ENCODE measurements at regions not wholly inside any gene's neighbourhood (a gene's known extent, or its start where the extent isn't known, plus 50 kb on each side); places are given as distances from the start of the nearest gene placed in this dataset.

DNA sequence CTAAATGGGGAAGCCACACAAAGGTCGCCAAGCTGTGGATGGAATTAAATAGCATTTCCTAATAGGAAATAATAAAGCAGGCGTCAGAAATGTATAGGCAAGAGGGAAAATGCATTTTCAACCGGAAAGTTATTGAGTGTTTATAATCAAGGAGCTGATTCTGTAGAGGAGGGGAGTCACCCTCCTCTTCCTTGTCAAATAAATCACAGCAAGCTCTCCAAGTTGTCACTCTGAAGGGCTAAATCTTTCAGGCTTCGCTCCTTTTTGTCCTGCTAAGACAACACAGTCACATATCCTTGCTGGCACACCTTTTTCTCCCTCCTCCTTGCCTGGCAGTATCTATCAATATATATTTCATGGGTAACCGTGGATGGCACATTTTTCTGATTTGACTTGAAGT is 338.4 kb downstream of the SATB1 start:
- WGBS (ENCODE audit: missing lambda C conversion rate) = 39% methylated on average over 5 of the region's 5 CpGs
- Histone ChIP-seq H3K9me3 (no peaks in the 10 kb centered on the region), H3K4me2 (no peak overlapping the region), H3K4me1 (no peaks in the 10 kb centered on the region), H3K27ac (no peak overlapping the region), H3K4me3 (no peak overlapping the region)
- TF ChIP-seq KDM1A (IDR thresholded peaks at IDR 0.05; ENCODE audit: low read depth) (no peak), TP53 (CRISPR knock-in tag; IDR thresholded peaks at IDR 0.05) (no peak), ESRRA (IDR thresholded peaks at IDR 0.05; ENCODE audit: borderline replicate concordance, low read length) (no peak), RNF2 (IDR thresholded peaks at IDR 0.05; ENCODE audit: borderline replicate concordance, low read depth) (no peak), RAD21 (conservative IDR thresholded peaks at IDR 0.05 in 1 of 2, IDR thresholded peaks at IDR 0.05 in 1 of 2) (no peak), MAZ (IDR thresholded peaks at IDR 0.05; ENCODE audit: borderline replicate concordance, low read depth, low read length) (no peak), ZNF302 (CRISPR knock-in tag; IDR thresholded peaks at IDR 0.05) (no peak)
- TF ChIP-seq, protein P1, sequence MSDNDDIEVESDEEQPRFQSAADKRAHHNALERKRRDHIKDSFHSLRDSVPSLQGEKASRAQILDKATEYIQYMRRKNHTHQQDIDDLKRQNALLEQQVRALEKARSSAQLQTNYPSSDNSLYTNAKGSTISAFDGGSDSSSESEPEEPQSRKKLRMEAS (IDR thresholded peaks at IDR 0.05) = no peak
- TF ChIP-seq, protein P2, sequence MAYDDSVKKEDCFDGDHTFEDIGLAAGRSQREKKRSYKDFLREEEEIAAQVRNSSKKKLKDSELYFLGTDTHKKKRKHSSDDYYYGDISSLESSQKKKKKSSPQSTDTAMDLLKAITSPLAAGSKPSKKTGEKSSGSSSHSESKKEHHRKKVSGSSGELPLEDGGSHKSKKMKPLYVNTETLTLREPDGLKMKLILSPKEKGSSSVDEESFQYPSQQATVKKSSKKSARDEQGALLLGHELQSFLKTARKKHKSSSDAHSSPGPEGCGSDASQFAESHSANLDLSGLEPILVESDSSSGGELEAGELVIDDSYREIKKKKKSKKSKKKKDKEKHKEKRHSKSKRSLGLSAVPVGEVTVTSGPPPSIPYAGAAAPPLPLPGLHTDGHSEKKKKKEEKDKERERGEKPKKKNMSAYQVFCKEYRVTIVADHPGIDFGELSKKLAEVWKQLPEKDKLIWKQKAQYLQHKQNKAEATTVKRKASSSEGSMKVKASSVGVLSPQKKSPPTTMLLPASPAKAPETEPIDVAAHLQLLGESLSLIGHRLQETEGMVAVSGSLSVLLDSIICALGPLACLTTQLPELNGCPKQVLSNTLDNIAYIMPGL (CRISPR knock-in tag; IDR thresholded peaks at IDR 0.05; ENCODE audit: borderline replicate concordance) = no peak
- POLR2A ChIA-PET = no interaction called here
- ATAC-seq = no peak
- no peak for DNase-seq (ENCODE audit: low read depth in 1 of 2, low spot score in 1 of 2)
- CTCF ChIA-PET = interaction anchor here (0.6 kb wide), 1 partner anchor 15 kb away, joined by 3 read pairs; no protein-coding TSS in a partner anchor
- FAIRE-seq = no peak

DNA sequence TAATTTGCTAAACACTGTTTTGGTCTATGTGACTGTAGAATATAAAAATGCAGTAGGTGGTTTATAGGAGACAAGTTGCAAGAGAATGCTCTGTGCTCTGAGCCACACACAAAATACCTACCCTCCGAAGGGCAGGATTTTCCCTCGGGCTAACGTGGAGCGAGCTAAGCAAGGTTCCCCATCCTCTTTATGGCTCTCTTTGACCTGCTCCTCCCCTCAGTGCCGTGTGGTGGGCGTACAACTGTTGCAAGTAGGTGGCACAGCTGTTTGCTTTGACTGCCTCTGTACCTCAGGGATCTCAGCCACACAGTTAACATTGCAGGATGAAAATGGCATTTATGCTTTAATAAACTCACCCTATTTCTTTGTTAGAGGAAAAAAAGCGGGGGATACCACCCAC is 339.1 kb downstream of the SATB1 start:
- ChIA-PET POLR2A (no interaction called here), CTCF (interaction anchor here (0.6 kb wide), 1 partner anchor 15 kb away, joined by 3 read pairs; no protein-coding TSS in a partner anchor)
- H3K27ac ChIP-seq = no peak overlapping the region
- 52% methylated on average over 7 of the region's 7 CpGs for WGBS (ENCODE audit: missing lambda C conversion rate)
- ATAC-seq (no peak), FAIRE-seq (no peak), DNase-seq (ENCODE audit: low read depth in 1 of 2, low spot score in 1 of 2) (no peak)
- H3K4me1 ChIP-seq = no peaks in the 10 kb centered on the region
- TF ChIP-seq ZSCAN20 (CRISPR knock-in tag; IDR thresholded peaks at IDR 0.05) (no peak), RARB (CRISPR knock-in tag; IDR thresholded peaks at IDR 0.05) (no peak), RAD21 (conservative IDR thresholded peaks at IDR 0.05 in 1 of 2, IDR thresholded peaks at IDR 0.05 in 1 of 2) (no peak), SMC3 (IDR thresholded peaks at IDR 0.05) (no peak), HOXB5 (CRISPR knock-in tag; IDR thresholded peaks at IDR 0.05) (no peak), GATA3 (IDR thresholded peaks at IDR 0.05; ENCODE audit: borderline replicate concordance) (no peak)
- TF ChIP-seq, protein P3, sequence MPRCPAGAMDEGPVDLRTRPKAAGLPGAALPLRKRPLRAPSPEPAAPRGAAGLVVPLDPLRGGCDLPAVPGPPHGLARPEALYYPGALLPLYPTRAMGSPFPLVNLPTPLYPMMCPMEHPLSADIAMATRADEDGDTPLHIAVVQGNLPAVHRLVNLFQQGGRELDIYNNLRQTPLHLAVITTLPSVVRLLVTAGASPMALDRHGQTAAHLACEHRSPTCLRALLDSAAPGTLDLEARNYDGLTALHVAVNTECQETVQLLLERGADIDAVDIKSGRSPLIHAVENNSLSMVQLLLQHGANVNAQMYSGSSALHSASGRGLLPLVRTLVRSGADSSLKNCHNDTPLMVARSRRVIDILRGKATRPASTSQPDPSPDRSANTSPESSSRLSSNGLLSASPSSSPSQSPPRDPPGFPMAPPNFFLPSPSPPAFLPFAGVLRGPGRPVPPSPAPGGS (IDR thresholded peaks at IDR 0.05) = no peak
- no peak overlapping the region for H3K4me3 ChIP-seq
- no peaks in the 10 kb centered on the region for H3K9me3 ChIP-seq
- no peak overlapping the region for H3K4me2 ChIP-seq

DNA sequence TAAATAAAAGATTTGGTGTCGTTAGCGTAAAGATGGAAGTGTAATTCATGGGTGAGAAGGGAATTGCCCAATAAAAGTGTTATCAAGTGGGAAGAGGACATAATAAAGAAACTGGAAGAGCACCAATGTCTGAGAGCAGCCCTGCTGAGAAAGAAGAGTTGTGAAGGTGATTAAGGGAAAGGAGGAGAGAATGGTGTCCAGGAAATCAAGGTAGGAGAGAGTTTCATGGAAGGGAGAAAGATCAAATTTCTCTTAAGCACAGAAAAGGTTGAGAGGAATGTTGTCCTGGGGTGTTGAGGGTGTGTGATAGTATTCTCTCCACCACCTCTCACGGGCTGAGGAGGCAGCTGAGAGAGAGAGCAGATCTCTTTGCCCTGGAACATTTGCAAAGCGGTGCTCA is 339.7 kb downstream of the SATB1 start:
- Histone ChIP-seq H3K9me3 (no peaks in the 10 kb centered on the region), H3K4me2 (no peak overlapping the region), H3K4me3 (no peak overlapping the region), H3K27ac (no peak overlapping the region), H3K4me1 (peaks cover 2% of the 10 kb centered on the region; the same call in 2 of the 3 replicates)
- CTCF ChIA-PET = no interaction called here
- POLR2A ChIA-PET = no interaction called here
- DNase-seq (ENCODE audit: low read depth in 1 of 2, low spot score in 1 of 2) (no peak), ATAC-seq (no peak), FAIRE-seq (no peak)
- WGBS (ENCODE audit: missing lambda C conversion rate) = 68% methylated on average over 4 of the region's 4 CpGs
- no peak for TF ChIP-seq KDM5A (IDR thresholded peaks at IDR 0.05)
- TF ChIP-seq HEYL (CRISPR knock-in tag; IDR thresholded peaks at IDR 0.05) = no peak
- no peak for TF ChIP-seq RCOR1 (IDR thresholded peaks at IDR 0.05; ENCODE audit: low read depth, low read length)
- no peak for TF ChIP-seq MAFK (IDR thresholded peaks at IDR 0.05; ENCODE audit: partially characterized antibody)
- no peak for TF ChIP-seq MYC (IDR thresholded peaks at IDR 0.05; ENCODE audit: borderline replicate concordance, low read length)
- no peak for TF ChIP-seq FOSB (CRISPR knock-in tag; IDR thresholded peaks at IDR 0.05)
- no peak for TF ChIP-seq POLR2A (IDR thresholded peaks at IDR 0.05; ENCODE audit: low read length)
- TF ChIP-seq, protein P4, sequence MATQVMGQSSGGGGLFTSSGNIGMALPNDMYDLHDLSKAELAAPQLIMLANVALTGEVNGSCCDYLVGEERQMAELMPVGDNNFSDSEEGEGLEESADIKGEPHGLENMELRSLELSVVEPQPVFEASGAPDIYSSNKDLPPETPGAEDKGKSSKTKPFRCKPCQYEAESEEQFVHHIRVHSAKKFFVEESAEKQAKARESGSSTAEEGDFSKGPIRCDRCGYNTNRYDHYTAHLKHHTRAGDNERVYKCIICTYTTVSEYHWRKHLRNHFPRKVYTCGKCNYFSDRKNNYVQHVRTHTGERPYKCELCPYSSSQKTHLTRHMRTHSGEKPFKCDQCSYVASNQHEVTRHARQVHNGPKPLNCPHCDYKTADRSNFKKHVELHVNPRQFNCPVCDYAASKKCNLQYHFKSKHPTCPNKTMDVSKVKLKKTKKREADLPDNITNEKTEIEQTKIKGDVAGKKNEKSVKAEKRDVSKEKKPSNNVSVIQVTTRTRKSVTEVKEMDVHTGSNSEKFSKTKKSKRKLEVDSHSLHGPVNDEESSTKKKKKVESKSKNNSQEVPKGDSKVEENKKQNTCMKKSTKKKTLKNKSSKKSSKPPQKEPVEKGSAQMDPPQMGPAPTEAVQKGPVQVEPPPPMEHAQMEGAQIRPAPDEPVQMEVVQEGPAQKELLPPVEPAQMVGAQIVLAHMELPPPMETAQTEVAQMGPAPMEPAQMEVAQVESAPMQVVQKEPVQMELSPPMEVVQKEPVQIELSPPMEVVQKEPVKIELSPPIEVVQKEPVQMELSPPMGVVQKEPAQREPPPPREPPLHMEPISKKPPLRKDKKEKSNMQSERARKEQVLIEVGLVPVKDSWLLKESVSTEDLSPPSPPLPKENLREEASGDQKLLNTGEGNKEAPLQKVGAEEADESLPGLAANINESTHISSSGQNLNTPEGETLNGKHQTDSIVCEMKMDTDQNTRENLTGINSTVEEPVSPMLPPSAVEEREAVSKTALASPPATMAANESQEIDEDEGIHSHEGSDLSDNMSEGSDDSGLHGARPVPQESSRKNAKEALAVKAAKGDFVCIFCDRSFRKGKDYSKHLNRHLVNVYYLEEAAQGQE (IDR thresholded peaks at IDR 0.05) = no peak
- TF ChIP-seq, protein P5, sequence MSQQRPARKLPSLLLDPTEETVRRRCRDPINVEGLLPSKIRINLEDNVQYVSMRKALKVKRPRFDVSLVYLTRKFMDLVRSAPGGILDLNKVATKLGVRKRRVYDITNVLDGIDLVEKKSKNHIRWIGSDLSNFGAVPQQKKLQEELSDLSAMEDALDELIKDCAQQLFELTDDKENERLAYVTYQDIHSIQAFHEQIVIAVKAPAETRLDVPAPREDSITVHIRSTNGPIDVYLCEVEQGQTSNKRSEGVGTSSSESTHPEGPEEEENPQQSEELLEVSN (IDR thresholded peaks at IDR 0.05; ENCODE audit: borderline replicate concordance, low read depth) = no peak
- TF ChIP-seq, protein P6, sequence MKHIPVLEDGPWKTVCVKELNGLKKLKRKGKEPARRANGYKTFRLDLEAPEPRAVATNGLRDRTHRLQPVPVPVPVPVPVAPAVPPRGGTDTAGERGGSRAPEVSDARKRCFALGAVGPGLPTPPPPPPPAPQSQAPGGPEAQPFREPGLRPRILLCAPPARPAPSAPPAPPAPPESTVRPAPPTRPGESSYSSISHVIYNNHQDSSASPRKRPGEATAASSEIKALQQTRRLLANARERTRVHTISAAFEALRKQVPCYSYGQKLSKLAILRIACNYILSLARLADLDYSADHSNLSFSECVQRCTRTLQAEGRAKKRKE (CRISPR knock-in tag; IDR thresholded peaks at IDR 0.05; ENCODE audit: low read depth) = no peak
- TF ChIP-seq, protein P7, sequence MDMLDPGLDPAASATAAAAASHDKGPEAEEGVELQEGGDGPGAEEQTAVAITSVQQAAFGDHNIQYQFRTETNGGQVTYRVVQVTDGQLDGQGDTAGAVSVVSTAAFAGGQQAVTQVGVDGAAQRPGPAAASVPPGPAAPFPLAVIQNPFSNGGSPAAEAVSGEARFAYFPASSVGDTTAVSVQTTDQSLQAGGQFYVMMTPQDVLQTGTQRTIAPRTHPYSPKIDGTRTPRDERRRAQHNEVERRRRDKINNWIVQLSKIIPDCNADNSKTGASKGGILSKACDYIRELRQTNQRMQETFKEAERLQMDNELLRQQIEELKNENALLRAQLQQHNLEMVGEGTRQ (IDR thresholded peaks at IDR 0.05) = no peak
- no peak for TF ChIP-seq EP300 (IDR thresholded peaks at IDR 0.05)
- no peak for TF ChIP-seq SMC3 (IDR thresholded peaks at IDR 0.05)

Measured in A549 (cell line).